HEK293T (cell line): ENCODE measurements at regions not wholly inside any gene's neighbourhood (a gene's known extent, or its start where the extent isn't known, plus 50 kb on each side); places are given as distances from the start of the nearest gene placed in this dataset.
"Not testable (repeated sequence)": the region's sequence is repeated elsewhere in the genome, so short reads cannot be mapped to it uniquely, and the experiment has no call there.

Experiments used
- CTCF ChIA-PET: fragments of 350-600 bp; formaldehyde crosslinking; extraction: SDS; loops from one replicate; lab custom pipeline; 2021; ENCODE audit warnings: antibody characterized with exemption, inconsistent platforms; lab: Yijun Ruan, JAX
- POLR2A ChIA-PET: fragments of 350-600 bp; formaldehyde crosslinking; extraction: SDS; loops from one replicate; lab custom pipeline; 2020; ENCODE audit warnings: antibody characterized with exemption, inconsistent platforms; lab: Yijun Ruan, JAX
- DNase-seq: peaks from one replicate; pipeline ENCODE4 v3.0.0; 2012; ENCODE audit warnings: mixed read lengths; ENCODE audit errors: extremely low spot score
- ARNT ChIP-seq: fragments of 450-650 bp; IDR thresholded peaks from 2 replicates; pipeline ENCODE4 v1.6.1; 2017; ENCODE audit warnings: mild to moderate bottlenecking
- BHLHE40 ChIP-seq: fragments of 450-650 bp; IDR thresholded peaks from 2 replicates; pipeline ENCODE4 v1.6.1; 2016; ENCODE audit warnings: mild to moderate bottlenecking, moderate library complexity, borderline replicate concordance
- CTBP1 ChIP-seq: fragments of 450-650 bp; IDR thresholded peaks from 2 replicates; pipeline ENCODE4 v1.6.1; 2016; ENCODE audit warnings: borderline replicate concordance
- ELF4 ChIP-seq: fragments of 450-650 bp; IDR thresholded peaks from 2 replicates; pipeline ENCODE4 v1.6.1; 2017; ENCODE audit warnings: antibody characterized with exemption
- FOXA1 ChIP-seq: fragments of 450-650 bp; IDR thresholded peaks from 2 replicates; pipeline ENCODE4 v1.6.1; 2016; ENCODE audit warnings: mild to moderate bottlenecking
- FOXK2 ChIP-seq: fragments of 450-650 bp; IDR thresholded peaks from 2 replicates; pipeline ENCODE4 v1.6.1; 2016; ENCODE audit warnings: mild to moderate bottlenecking
- FOXM1 ChIP-seq: fragments of 450-650 bp; IDR thresholded peaks from 2 replicates; pipeline ENCODE4 v1.6.1; 2017; ENCODE audit warnings: mild to moderate bottlenecking, borderline replicate concordance
- HDGF ChIP-seq: fragments of 450-650 bp; IDR thresholded peaks from 2 replicates; pipeline ENCODE4 v1.6.1; 2017; ENCODE audit warnings: antibody characterized with exemption, borderline replicate concordance
- L3MBTL2 ChIP-seq: fragments of 450-650 bp; conservative IDR thresholded peaks from 2 replicates; pipeline ENCODE4 v1.6.1; 2016; ENCODE audit warnings: mild to moderate bottlenecking
- LEF1 ChIP-seq: fragments of 450-650 bp; IDR thresholded peaks from 2 replicates; pipeline ENCODE4 v1.6.1; 2017; ENCODE audit warnings: mild to moderate bottlenecking, borderline replicate concordance
- NFRKB ChIP-seq: fragments of 450-650 bp; IDR thresholded peaks from 2 replicates; pipeline ENCODE4 v1.6.1; 2016; ENCODE audit warnings: mild to moderate bottlenecking, moderate library complexity
- SP1 ChIP-seq: fragments of 450-650 bp; IDR thresholded peaks from 2 replicates; pipeline ENCODE4 v1.6.1; 2017
- SUZ12 ChIP-seq: fragments of 450-650 bp; IDR thresholded peaks from 2 replicates; pipeline ENCODE4 v1.6.1; 2016; ENCODE audit warnings: mild to moderate bottlenecking
- TARDBP ChIP-seq: fragments of 450-650 bp; IDR thresholded peaks from 2 replicates; pipeline ENCODE4 v1.6.1; 2016
- ZNF384 ChIP-seq: fragments of 450-650 bp; IDR thresholded peaks from 2 replicates; pipeline ENCODE4 v1.6.1; 2016
- TF ChIP-seq, protein P1 (sequence below): fragments of 450-650 bp; IDR thresholded peaks from 2 replicates; pipeline ENCODE4 v1.6.1; 2016

DNA sequence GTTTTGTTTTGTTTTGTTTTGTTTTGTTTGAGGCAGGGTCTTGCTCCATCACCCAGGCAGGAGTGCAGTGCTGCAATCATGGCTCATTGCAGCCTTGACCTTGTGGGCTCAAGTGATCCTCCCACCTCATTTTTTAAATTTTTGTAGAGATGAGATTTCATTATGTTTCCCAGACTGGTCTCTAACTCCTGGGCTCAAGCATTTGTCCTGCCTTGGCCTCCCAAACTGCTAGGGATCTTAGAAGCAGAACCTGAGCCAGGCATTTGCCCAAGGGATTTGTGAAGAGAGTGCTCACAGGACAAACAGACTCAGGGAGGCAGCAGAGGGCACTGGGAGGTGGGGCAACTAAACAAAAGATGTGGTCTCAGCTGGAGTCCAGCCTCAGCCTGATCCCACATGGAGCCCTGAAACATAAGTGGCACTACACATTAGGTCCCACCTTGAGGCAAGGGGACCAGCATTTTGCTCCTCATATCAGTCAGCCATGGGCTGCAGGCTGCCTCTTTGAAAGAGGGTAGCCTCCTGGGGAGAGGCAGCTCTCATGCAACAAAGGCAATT is 86.2 kb upstream of the CMKLR1 start:
- TF ChIP-seq SUZ12 (no peak), FOXM1 (no peak), ARNT (no peak), BHLHE40 (no peak), L3MBTL2 (no peak), HDGF (no peak), ZNF384 (no peak), SP1 (no peak), FOXK2 (no peak), TARDBP (no peak), FOXA1 (no peak), NFRKB (no peak), ELF4 (no peak), LEF1 (no peak), CTBP1 (no peak)
- TF ChIP-seq, protein P1, sequence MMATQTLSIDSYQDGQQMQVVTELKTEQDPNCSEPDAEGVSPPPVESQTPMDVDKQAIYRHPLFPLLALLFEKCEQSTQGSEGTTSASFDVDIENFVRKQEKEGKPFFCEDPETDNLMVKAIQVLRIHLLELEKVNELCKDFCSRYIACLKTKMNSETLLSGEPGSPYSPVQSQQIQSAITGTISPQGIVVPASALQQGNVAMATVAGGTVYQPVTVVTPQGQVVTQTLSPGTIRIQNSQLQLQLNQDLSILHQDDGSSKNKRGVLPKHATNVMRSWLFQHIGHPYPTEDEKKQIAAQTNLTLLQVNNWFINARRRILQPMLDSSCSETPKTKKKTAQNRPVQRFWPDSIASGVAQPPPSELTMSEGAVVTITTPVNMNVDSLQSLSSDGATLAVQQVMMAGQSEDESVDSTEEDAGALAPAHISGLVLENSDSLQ = no peak
- no peak for DNase-seq
- ChIA-PET POLR2A (no interaction called here), CTCF (no interaction called here)

DNA sequence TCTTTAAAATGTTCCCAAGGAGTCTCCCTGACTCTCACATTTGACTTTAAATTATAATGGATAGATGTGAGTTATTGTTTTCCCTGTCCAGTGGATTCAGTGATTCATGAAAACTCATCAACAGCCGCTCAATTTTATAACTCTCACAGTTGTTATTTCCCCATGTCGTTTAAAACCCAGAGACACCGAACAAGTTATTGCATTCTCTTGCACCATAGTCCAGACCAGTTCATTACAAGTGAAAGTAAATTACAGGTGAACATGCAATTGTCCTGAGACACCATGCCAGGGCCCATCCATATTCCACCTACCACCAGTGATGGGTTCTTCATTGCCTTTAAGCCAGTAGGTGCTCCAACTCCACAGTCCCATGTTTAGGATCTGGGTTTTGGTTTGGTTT is 85.7 kb upstream of the CMKLR1 start:
- ChIA-PET CTCF (no interaction called here), POLR2A (no interaction called here)
- TF ChIP-seq SP1 (no peak), ZNF384 (no peak), ARNT (no peak), NFRKB (no peak), BHLHE40 (no peak), HDGF (no peak), FOXK2 (no peak), SUZ12 (no peak), ELF4 (no peak), TARDBP (no peak), FOXA1 (no peak), FOXM1 (no peak), CTBP1 (no peak), L3MBTL2 (no peak)
- TF ChIP-seq, protein P1 = no peak
- DNase-seq = no peak

DNA sequence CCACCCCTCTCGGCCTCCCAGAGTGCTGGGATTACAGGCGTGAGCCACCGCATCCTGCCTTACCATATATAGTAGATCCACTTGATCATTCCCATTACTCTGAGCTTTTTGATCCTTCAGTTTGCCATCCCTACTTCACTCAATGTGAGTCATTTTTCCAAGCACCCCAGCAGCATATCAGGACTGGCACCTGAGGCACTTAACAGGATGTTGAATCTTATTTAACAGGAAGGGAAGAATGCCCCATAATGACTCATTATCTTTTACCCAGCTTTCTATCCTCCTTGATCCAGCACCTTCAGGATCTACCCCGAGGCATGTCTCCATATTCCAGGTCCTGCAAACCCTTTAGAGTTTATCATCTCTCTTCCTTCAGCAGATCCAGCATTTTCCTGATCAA is 84.9 kb upstream of the CMKLR1 start:
- ChIA-PET POLR2A (interaction anchor here (0.7 kb wide), 1 partner anchor 10 kb away, joined by 3 read pairs; no protein-coding TSS in a partner anchor), CTCF (no interaction called here)
- TF ChIP-seq HDGF (no peak), SP1 (no peak), FOXK2 (no peak), ELF4 (no peak), NFRKB (no peak), CTBP1 (no peak), L3MBTL2 (no peak)
- no peak for DNase-seq

DNA sequence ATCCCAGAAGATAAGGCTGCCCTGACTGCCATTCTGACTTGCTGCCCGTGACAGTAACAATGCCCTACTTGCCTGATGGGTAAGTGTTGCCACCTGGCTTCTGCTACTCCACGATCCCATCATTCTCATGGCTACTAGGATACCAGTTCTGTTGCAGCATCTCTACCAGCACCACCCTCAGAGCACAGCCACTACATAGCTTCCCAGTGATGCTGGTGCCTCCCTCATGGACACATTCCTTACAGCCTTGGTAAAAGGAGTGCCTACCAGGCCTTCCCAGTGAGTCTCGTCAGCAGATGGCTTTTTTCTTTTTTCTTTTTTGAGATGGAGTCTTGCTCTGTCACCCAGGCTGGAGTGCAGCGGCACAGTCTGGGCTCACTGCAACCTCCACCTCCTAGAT is 84.4 kb upstream of the CMKLR1 start:
- TF ChIP-seq HDGF = no peak
- TF ChIP-seq ZNF384 = no peak
- TF ChIP-seq ARNT = no peak
- no peak for TF ChIP-seq TARDBP
- no peak for TF ChIP-seq FOXM1
- no peak for TF ChIP-seq L3MBTL2
- no peak for TF ChIP-seq FOXK2
- no peak for TF ChIP-seq LEF1
- no peak for TF ChIP-seq NFRKB
- TF ChIP-seq, protein P1 = no peak
- no peak for TF ChIP-seq FOXA1
- no peak for TF ChIP-seq BHLHE40
- TF ChIP-seq ELF4 = no peak
- no peak for TF ChIP-seq SUZ12
- POLR2A ChIA-PET = interaction anchor here (0.7 kb wide), 1 partner anchor 9 kb away, joined by 3 read pairs; no protein-coding TSS in a partner anchor
- no peak for DNase-seq
- CTCF ChIA-PET = no interaction called here

DNA sequence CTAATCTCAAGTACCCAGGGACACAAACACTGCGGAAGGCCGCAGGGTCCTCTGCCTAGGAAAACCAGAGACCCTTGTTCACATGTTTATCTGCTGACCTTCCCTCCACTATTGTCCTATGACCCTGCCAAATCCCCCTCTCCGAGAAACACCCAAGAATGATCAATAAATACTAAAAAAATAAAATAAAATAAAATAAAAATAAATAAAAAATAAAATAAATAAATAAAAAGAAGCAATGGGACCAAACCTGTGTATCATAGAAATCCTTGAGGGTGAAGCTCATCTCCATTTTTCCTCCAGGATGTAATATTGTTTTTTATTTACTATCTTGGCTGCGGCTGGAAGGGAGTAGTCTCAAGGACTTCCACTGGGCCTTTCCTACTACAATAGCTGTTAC is 82.0 kb upstream of the CMKLR1 start:
- CTCF ChIA-PET = interaction anchor here (0.6 kb wide), 1 partner anchor 11 kb away, joined by 3 read pairs; no protein-coding TSS in a partner anchor

DNA sequence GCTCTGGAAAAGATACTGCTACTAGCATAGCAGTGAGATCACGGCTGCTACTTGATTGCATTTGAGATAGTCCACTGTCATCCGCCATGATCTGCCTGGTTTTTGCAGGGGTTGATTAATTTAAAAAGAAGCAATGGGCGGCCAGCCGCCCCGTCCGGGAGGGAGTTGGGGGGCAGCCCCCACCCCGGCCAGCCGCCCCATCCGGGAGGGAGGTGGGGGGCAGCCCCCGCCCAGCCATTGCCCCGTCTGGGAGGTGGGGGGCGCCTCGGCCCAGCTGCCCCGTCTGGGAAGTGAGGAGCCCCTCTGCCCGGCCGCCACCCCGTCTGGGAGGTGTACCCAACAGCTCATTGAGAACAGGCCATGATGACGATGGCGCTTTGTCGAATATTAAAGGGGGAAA is 81.3 kb upstream of the CMKLR1 start:
- POLR2A ChIA-PET, CTCF ChIA-PET, DNase-seq: not testable (repeated sequence)

More for the DNA sequence above, 82.0 kb upstream of the CMKLR1 start:
- POLR2A ChIA-PET, DNase-seq: not testable (repeated sequence)

DNA sequence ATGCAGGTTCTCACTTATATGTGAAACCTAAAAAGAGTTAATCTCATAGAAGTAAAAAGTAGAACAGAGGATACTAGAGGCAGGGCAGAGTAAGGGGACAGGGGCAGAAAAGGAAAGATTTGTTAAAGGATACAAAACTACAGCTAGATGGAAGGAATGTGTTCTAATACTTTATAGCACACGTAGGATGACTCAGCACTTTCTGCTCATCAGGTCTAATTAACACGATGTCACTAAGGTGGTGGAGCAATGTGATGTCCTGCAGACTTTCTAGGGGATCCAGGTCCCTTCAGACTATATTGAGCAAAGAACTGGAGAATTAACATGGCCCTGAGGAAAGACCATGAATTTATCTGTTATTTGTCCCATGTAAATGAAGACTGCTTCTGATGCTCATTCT is 80.8 kb upstream of the CMKLR1 start:
- TF ChIP-seq LEF1 = no peak
- TF ChIP-seq CTBP1 = no peak
- no peak for TF ChIP-seq SP1
- no peak for TF ChIP-seq FOXA1
- no peak for TF ChIP-seq FOXK2
- TF ChIP-seq ARNT = no peak
- no peak for TF ChIP-seq SUZ12
- TF ChIP-seq ZNF384 = no peak
- no peak for TF ChIP-seq BHLHE40
- no peak for TF ChIP-seq NFRKB
- DNase-seq = no peak
- ChIA-PET POLR2A (no interaction called here), CTCF (no interaction called here)
